Subcutaneous abdominal adipose tissue (tissue), 5 donors: ENCODE measurements at regions not wholly inside any gene's neighbourhood (a gene's known extent, or its start where the extent isn't known, plus 50 kb on each side); places are given as distances from the start of the nearest gene placed in this dataset.
"Not testable (repeated sequence)": the region's sequence is repeated elsewhere in the genome, so short reads cannot be mapped to it uniquely, and the experiment has no call there.

Experiments used
- H3K27ac ChIP-seq: one replicate; pipeline ENCODE4 v1.7.0; 2013; ENCODE audit warnings: low read depth, mild to moderate bottlenecking, inconsistent platforms, low read length, moderate library complexity
- H3K27me3 ChIP-seq, 5 donors: one replicate each; pipeline ENCODE4 v1.7.0; 2013; ENCODE audit warnings: low read length in 5 of 5, inconsistent platforms in 1 of 5; ENCODE audit not compliant: control insufficient read depth in 5 of 5, insufficient read depth in 4 of 5
- H3K36me3 ChIP-seq, 5 donors: one replicate each; pipeline ENCODE4 v1.7.0; 2013; ENCODE audit warnings: low read length in 5 of 5; ENCODE audit not compliant: control insufficient read depth in 5 of 5, insufficient read depth in 5 of 5
- H3K4me1 ChIP-seq, 5 donors: one replicate each; pipeline ENCODE4 v1.7.0; 2013; ENCODE audit warnings: low read length in 5 of 5, mild to moderate bottlenecking in 3 of 5, moderate library complexity in 1 of 5; ENCODE audit not compliant: control insufficient read depth in 5 of 5, insufficient read depth in 5 of 5
- H3K4me3 ChIP-seq, 5 donors: one replicate each; pipeline ENCODE4 v1.7.0; 2013; ENCODE audit warnings: low read length in 5 of 5, low read depth in 1 of 5
- H3K9ac ChIP-seq, 5 donors: one replicate each; pipeline ENCODE4 v1.7.0; 2013; ENCODE audit warnings: low read length in 5 of 5, mild to moderate bottlenecking in 4 of 5, moderate library complexity in 3 of 5
- H3K9me3 ChIP-seq, 5 donors: one replicate each; pipeline ENCODE4 v1.7.0; 2013; ENCODE audit warnings: low read length in 5 of 5; ENCODE audit not compliant: control insufficient read depth in 5 of 5
- donor health status: healthy.
- donor health status: healthy.
- donor health status: healthy.
- donor health status: healthy.
- donor health status: healthy.

- Histone ChIP-seq H3K4me1 (no peaks in the 10 kb centered on the region), H3K9me3 (no peaks in the 10 kb centered on the region), H3K27ac (no peak overlapping the region), H3K27me3 (peaks cover 0 to 2% (median 0%) of the 10 kb centered on the region in 5 donors), H3K36me3 (no peaks in the 10 kb centered on the region), H3K4me3 (no peak overlapping the region), H3K9ac (no peak overlapping the region)
These were observed 117.9 kb downstream of the CEP44 start for GRCh38 chr4:174401471-174402130.

GRCh38 chr4:174400603-174401302, 117.0 kb downstream of the CEP44 start:
- not testable (repeated sequence) for H3K36me3 ChIP-seq, H3K9ac ChIP-seq, H3K27ac ChIP-seq, H3K4me3 ChIP-seq, H3K27me3 ChIP-seq, H3K4me1 ChIP-seq, H3K9me3 ChIP-seq

- Histone ChIP-seq H3K27me3 (peaks cover 0 to 2% (median 0%) of the 10 kb centered on the region in 5 donors), H3K27ac (no peak overlapping the region), H3K4me3 (no peak overlapping the region), H3K9ac (no peak overlapping the region), H3K9me3 (no peaks in the 10 kb centered on the region), H3K36me3 (no peaks in the 10 kb centered on the region), H3K4me1 (no peaks in the 10 kb centered on the region)
These were observed 115.0 kb downstream of the CEP44 start for GRCh38 chr4:174398728-174399127.

GRCh38 chr4:174397366-174398155, 113.8 kb downstream of the CEP44 start:
- H3K9me3 ChIP-seq, result no peaks in the 10 kb centered on the region
- H3K4me3 ChIP-seq, result no peak overlapping the region
- H3K27ac ChIP-seq, result no peak overlapping the region
- peaks cover 0 to 2% (median 0%) of the 10 kb centered on the region in 5 donors for H3K27me3 ChIP-seq
- H3K9ac ChIP-seq, result no peak overlapping the region
- H3K36me3 ChIP-seq, result no peaks in the 10 kb centered on the region
- H3K4me1 ChIP-seq, result no peaks in the 10 kb centered on the region

- no peak overlapping the region for H3K4me3 ChIP-seq
- no peaks in the 10 kb centered on the region for H3K36me3 ChIP-seq
- H3K9me3 ChIP-seq, result no peaks in the 10 kb centered on the region
- no peak overlapping the region for H3K27ac ChIP-seq
- H3K9ac ChIP-seq, result no peak overlapping the region
- no peaks in the 10 kb centered on the region for H3K27me3 ChIP-seq
- H3K4me1 ChIP-seq, result no peaks in the 10 kb centered on the region
These were observed 112.9 kb downstream of the CEP44 start for GRCh38 chr4:174396599-174397110.

- no peak overlapping the region for H3K27ac ChIP-seq
- no peaks in the 10 kb centered on the region for H3K36me3 ChIP-seq
- H3K9ac ChIP-seq, result no peak overlapping the region
- H3K9me3 ChIP-seq, result no peaks in the 10 kb centered on the region
- no peaks in the 10 kb centered on the region for H3K4me1 ChIP-seq
- H3K27me3 ChIP-seq, result no peaks in the 10 kb centered on the region
- H3K4me3 ChIP-seq, result no peak overlapping the region
These were observed 111.2 kb downstream of the CEP44 start for GRCh38 chr4:174394915-174395314.

GRCh38 chr4:174389439-174389838, 105.7 kb downstream of the CEP44 start:
- Histone ChIP-seq H3K9me3 (no peaks in the 10 kb centered on the region), H3K27me3 (no peaks in the 10 kb centered on the region), H3K36me3 (no peaks in the 10 kb centered on the region), H3K4me1 (no peaks in the 10 kb centered on the region), H3K9ac (no peak overlapping the region), H3K4me3 (no peak overlapping the region), H3K27ac (no peak overlapping the region)

GRCh38 chr4:174388461-174389145, 104.9 kb downstream of the CEP44 start:
- Histone ChIP-seq H3K36me3 (no peaks in the 10 kb centered on the region), H3K9ac (no peak overlapping the region), H3K9me3 (no peaks in the 10 kb centered on the region), H3K4me1 (no peaks in the 10 kb centered on the region), H3K27ac (no peak overlapping the region), H3K4me3 (no peak overlapping the region), H3K27me3 (no peaks in the 10 kb centered on the region)

- no peaks in the 10 kb centered on the region for H3K4me1 ChIP-seq
- no peaks in the 10 kb centered on the region for H3K36me3 ChIP-seq
- H3K27me3 ChIP-seq, result no peaks in the 10 kb centered on the region
- H3K4me3 ChIP-seq, result no peak overlapping the region
- no peak overlapping the region for H3K9ac ChIP-seq
- no peaks in the 10 kb centered on the region for H3K9me3 ChIP-seq
- H3K27ac ChIP-seq, result no peak overlapping the region
These were observed 104.0 kb downstream of the CEP44 start for GRCh38 chr4:174387721-174388120.
